Testis (tissue), 2 donors: ENCODE measurements at regions not wholly inside any gene's neighbourhood (a gene's known extent, or its start where the extent isn't known, plus 50 kb on each side); places are given as distances from the start of the nearest gene placed in this dataset.
"Not testable (repeated sequence)": the region's sequence is repeated elsewhere in the genome, so short reads cannot be mapped to it uniquely, and the experiment has no call there.

Experiments used
- CTCF ChIP-seq, 3 experiments: fragments of 450-650 bp in 2 of 3; fragments of 200-600 bp in 1 of 3; sonication (generic) in 1 of 3; IDR thresholded peaks; one replicate each; pipeline ENCODE4 v1.5.1; 2016 to 2019; ENCODE audit warnings: antibody characterized with exemption in 3 of 3, mild to moderate bottlenecking in 2 of 3, moderate library complexity in 1 of 3
- POLR2A ChIP-seq: fragments of 450-650 bp; IDR thresholded peaks from one replicate; pipeline ENCODE4 v1.6.1; 2017; ENCODE audit warnings: antibody characterized with exemption, mild to moderate bottlenecking, moderate library complexity

- not testable (repeated sequence) for TF ChIP-seq CTCF (IDR thresholded peaks at IDR 0.05); POLR2A
Measured at GRCh38 chr5:159687892-159688291, 228.4 kb upstream of the ADRA1B start.
